K562 (cell line): ENCODE measurements at regions not wholly inside any gene's neighbourhood (a gene's known extent, or its start where the extent isn't known, plus 50 kb on each side); places are given as distances from the start of the nearest gene placed in this dataset.

Experiments used
- ATAC-seq: fragments of 200-7000 bp; cut with Tn5 transposase; 3 replicates; pipeline ENCODE4 v1.9.1; 2020; ENCODE audit warnings: moderate library complexity
- BruUV-seq: library from RNA; stranded (reverse); fragments of 400-500 nt; replicated peaks from 2 replicates; lab custom pipeline; 2021; lab: Mats Ljungman, UMichigan
- CTCF ChIA-PET: fragments of 300-600 bp; formaldehyde crosslinking; extraction: SDS; loops from one replicate; lab custom pipeline; 2021; ENCODE audit warnings: low intra/inter-chr PET ratio; lab: Yijun Ruan, JAX
- POLR2A ChIA-PET: fragments of 300-600, 350-650 bp; sonication (Branson Sonifier 250); formaldehyde crosslinking; extraction: SDS; loops from one replicate; lab custom pipeline; 2021; ENCODE audit warnings: antibody characterized with exemption, inconsistent platforms; lab: Yijun Ruan, JAX
- DNase-seq, 4 experiments: peaks; one replicate each; pipeline versions ENCODE4 v3.0.0 to v3.0.0-alpha.2; 2011 to 2018; ENCODE audit warnings: low spot score in 3 of 4, mixed read lengths in 3 of 4; ENCODE audit errors: extremely low read depth in 1 of 4
- FAIRE-seq: peaks from 2 replicates; lab custom pipeline; 2011; peaks lifted over from hg19 to GRCh38; lab: Jason Lieb, UNC
- H2AFZ ChIP-seq: 2 replicates; pipeline ENCODE4 v1.6.0; 2011; ENCODE audit warnings: low read depth, low read length, control low read depth, inconsistent platforms
- H3K27ac ChIP-seq: fragments of 200-600 bp; 3 replicates; pipeline ENCODE4 v1.8.0; 2011; ENCODE audit warnings: low read depth, mild to moderate bottlenecking, control low read depth, inconsistent platforms, low read length, moderate library complexity, mixed read lengths; ENCODE audit errors: extremely low read depth
- H3K27me3 ChIP-seq, 2 experiments: fragments of 300-600 bp in 1 of 2; 2 replicates in 1 of 2; 3 replicates in 1 of 2; pipeline versions ENCODE4 v1.6.0 to v1.8.0; 2011; ENCODE audit warnings: inconsistent platforms in 2 of 2, low read length in 2 of 2, mild to moderate bottlenecking in 1 of 2, mixed read lengths in 1 of 2, moderate library complexity in 1 of 2; ENCODE audit not compliant: control insufficient read depth in 2 of 2, insufficient read depth in 2 of 2
- H3K36me3 ChIP-seq: fragments of 300-600 bp; 3 replicates; pipeline ENCODE4 v1.8.0; 2011; ENCODE audit warnings: mild to moderate bottlenecking, low read length, inconsistent platforms; ENCODE audit not compliant: control insufficient read depth, insufficient read depth
- H3K4me1 ChIP-seq, 2 experiments: fragments of 200-600 bp in 1 of 2; replicated peaks in 1 of 2; 2 replicates in 1 of 2; 3 replicates in 1 of 2; pipeline versions ENCODE4 v1.5.1 to v1.8.0; 2011; ENCODE audit warnings: inconsistent platforms in 2 of 2, low read length in 2 of 2, mild to moderate bottlenecking in 1 of 2, mixed read lengths in 1 of 2, moderate library complexity in 1 of 2; ENCODE audit not compliant: control insufficient read depth in 2 of 2, insufficient read depth in 2 of 2
- H3K4me2 ChIP-seq: 2 replicates; pipeline ENCODE4 v1.6.1; 2011; ENCODE audit warnings: low read length, control low read depth, inconsistent platforms, mixed read lengths; ENCODE audit not compliant: insufficient read depth
- H3K4me3 ChIP-seq: fragments of 200-600 bp; sonication (generic), shearing (Covaris generic); 2 replicates; pipeline ENCODE4 v1.5.1; 2016; ENCODE audit warnings: control low read depth, inconsistent platforms
- H3K79me2 ChIP-seq: fragments of 200-600 bp; 3 replicates; pipeline ENCODE4 v1.8.0; 2011; ENCODE audit warnings: low read length, inconsistent platforms; ENCODE audit not compliant: control insufficient read depth, insufficient read depth
- H3K9ac ChIP-seq, 2 experiments: 2 replicates each; pipeline versions ENCODE4 v1.6.0 to v1.6.1; 2011; ENCODE audit warnings: low read depth in 2 of 2, low read length in 2 of 2, control low read depth in 1 of 2, inconsistent platforms in 1 of 2, mild to moderate bottlenecking in 1 of 2, mixed read lengths in 1 of 2; ENCODE audit not compliant: insufficient read depth in 1 of 2
- H3K9me1 ChIP-seq: one replicate; pipeline ENCODE4 v1.6.0; 2011; ENCODE audit warnings: inconsistent platforms, mild to moderate bottlenecking, low read length, moderate library complexity; ENCODE audit not compliant: control insufficient read depth, insufficient read depth
- H3K9me3 ChIP-seq: replicated peaks from 2 replicates; pipeline ENCODE4 v1.5.1; 2011; ENCODE audit warnings: low read depth, low read length, inconsistent platforms; ENCODE audit not compliant: control insufficient read depth, insufficient read depth
- H4K20me1 ChIP-seq: replicated peaks from 2 replicates; pipeline ENCODE4 v1.6.1; 2011; ENCODE audit warnings: low read length, inconsistent platforms, mixed read lengths; ENCODE audit not compliant: control insufficient read depth, insufficient read depth
- HNRNPH1 ChIP-seq: fragments of 200-400 bp; formaldehyde crosslinking; optimal IDR thresholded peaks from 2 replicates; pipeline ENCODE3; 2017; ENCODE audit warnings: low read depth, mild to moderate bottlenecking, low read length, moderate library complexity
- MEIS2 ChIP-seq: fragments of 450-650 bp; IDR thresholded peaks from 2 replicates; pipeline ENCODE4 v1.6.1; 2014; ENCODE audit warnings: mild to moderate bottlenecking; ENCODE audit not compliant: partially characterized antibody
- NR4A1 ChIP-seq, 2 experiments: fragments of 250-450 bp in 1 of 2; fragments of 450-650 bp in 1 of 2; sonication (Bioruptor Pico) in 1 of 2; IDR thresholded peaks; 2 replicates each; pipeline versions ENCODE4 v1.4.0 to v1.6.1; 2016 to 2020; ENCODE audit warnings: mild to moderate bottlenecking in 2 of 2, missing compliant biosample characterization in 1 of 2, missing genetic modification characterization in 1 of 2, moderate library complexity in 1 of 2
- XRCC5 ChIP-seq: fragments of 200-400 bp; formaldehyde crosslinking; IDR thresholded peaks from 2 replicates; pipeline ENCODE4 v1.6.1; 2017; ENCODE audit warnings: low read depth, mild to moderate bottlenecking, low read length
- ZNF140 ChIP-seq: fragments of 250-450 bp; sonication (Bioruptor Pico); IDR thresholded peaks from 2 replicates; pipeline ENCODE4 v1.8.0; 2021; ENCODE audit warnings: moderate library complexity, mild to moderate bottlenecking, inconsistent platforms
- WGBS: fragments of 100-300 bp; shearing (Covaris generic); methylation state at CpG from one replicate; pipeline ENCODE4 v1.1.6; 2016; ENCODE audit warnings: low coverage, mixed read lengths; ENCODE audit not compliant: insufficient coverage; ENCODE audit errors: missing lambda C conversion rate; 5-methylcytosine and 5-hydroxymethylcytosine counted together
- in situ Hi-C: fragments of 300-500 bp; cut with MboI; formaldehyde crosslinking; loops from 4 replicates; pipeline ENCODE4 v1.15.0; 2018; ENCODE audit warnings: inconsistent platforms, mixed read lengths
- intact Hi-C: fragments of 100-400 bp; cut with micrococcal nuclease; formaldehyde crosslinking; loops from 2 replicates; pipeline ENCODE4 v1.14.2; 2022
- TF ChIP-seq, protein P1 (sequence below): IDR thresholded peaks from 2 replicates; pipeline ENCODE4 v1.6.1; 2011; ENCODE audit warnings: borderline replicate concordance, low read depth, mild to moderate bottlenecking, moderate library complexity, low read length; ENCODE audit not compliant: insufficient read depth, poor library complexity, severe bottlenecking

DNA sequence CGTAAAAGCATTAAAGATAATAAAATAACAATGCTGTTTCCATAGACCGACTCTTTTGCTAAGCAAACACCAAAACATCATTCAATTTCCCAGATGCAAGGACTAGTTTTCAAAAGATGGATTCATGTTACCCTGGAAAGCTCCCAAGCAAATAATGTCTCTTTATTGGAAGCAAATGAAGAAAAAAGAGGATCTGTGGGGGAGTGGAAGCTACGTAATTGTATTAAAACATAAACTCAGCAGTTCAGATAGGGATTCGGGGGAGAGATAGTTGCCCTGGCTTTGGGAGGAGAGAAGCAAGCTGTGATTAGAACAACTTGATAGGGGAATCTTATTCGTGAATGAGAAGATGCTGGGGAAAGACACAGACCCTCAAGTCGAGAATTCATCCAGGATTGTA is 491.0 kb upstream of the CLINT1 start:
- FAIRE-seq, result no peak
- Histone ChIP-seq H3K27me3 (no peaks in the 10 kb centered on the region), H4K20me1 (no peaks in the 10 kb centered on the region), H3K4me3 (no peak overlapping the region), H3K79me2 (no peaks in the 10 kb centered on the region), H3K27ac (no peak overlapping the region), H2AFZ (no peak overlapping the region), H3K9ac (no peak overlapping the region), H3K36me3 (no peaks in the 10 kb centered on the region), H3K9me3 (no peaks in the 10 kb centered on the region)
- intact Hi-C loops, result no loop called here
- ChIA-PET CTCF (no interaction called here), POLR2A (no interaction called here)
- DNase-seq, result no peak
- WGBS, result 0% methylated on average over 6 of the region's 6 CpGs
- no TSS peak for BruUV-seq
- TF ChIP-seq, protein P1, sequence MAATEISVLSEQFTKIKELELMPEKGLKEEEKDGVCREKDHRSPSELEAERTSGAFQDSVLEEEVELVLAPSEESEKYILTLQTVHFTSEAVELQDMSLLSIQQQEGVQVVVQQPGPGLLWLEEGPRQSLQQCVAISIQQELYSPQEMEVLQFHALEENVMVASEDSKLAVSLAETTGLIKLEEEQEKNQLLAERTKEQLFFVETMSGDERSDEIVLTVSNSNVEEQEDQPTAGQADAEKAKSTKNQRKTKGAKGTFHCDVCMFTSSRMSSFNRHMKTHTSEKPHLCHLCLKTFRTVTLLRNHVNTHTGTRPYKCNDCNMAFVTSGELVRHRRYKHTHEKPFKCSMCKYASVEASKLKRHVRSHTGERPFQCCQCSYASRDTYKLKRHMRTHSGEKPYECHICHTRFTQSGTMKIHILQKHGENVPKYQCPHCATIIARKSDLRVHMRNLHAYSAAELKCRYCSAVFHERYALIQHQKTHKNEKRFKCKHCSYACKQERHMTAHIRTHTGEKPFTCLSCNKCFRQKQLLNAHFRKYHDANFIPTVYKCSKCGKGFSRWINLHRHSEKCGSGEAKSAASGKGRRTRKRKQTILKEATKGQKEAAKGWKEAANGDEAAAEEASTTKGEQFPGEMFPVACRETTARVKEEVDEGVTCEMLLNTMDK, result no peak
- TF ChIP-seq NR4A1 (CRISPR knock-in tag; IDR thresholded peaks at IDR 0.05), result no peak
- TF ChIP-seq NR4A1 (tag; IDR thresholded peaks at IDR 0.05), result no peak
- TF ChIP-seq ZNF140 (CRISPR knock-in tag), result no peak
- no peak for TF ChIP-seq XRCC5
- no peak for TF ChIP-seq MEIS2
- no peak for TF ChIP-seq HNRNPH1
- TF ChIP-seq, all 486 proteins: peak for 0
- Histone ChIP-seq H3K4me1 (no peaks in the 10 kb centered on the region), H3K4me2 (no peak overlapping the region), H3K9me1 (no peaks in the 10 kb centered on the region)
- in situ Hi-C loops, result no loop called here
- no peak for ATAC-seq
